B cell (primary cell): ENCODE measurements at regions not wholly inside any gene's neighbourhood (a gene's known extent, or its start where the extent isn't known, plus 50 kb on each side); places are given as distances from the start of the nearest gene placed in this dataset.

Experiments
- ATAC-seq: fragments of 200-7000 bp; cut with Tn5 transposase; one replicate; pipeline ENCODE4 v1.10.0; 2021; ENCODE audit warnings: low read depth, mild to moderate bottlenecking, moderate number of reproducible peaks, moderate library complexity
- CTCF ChIA-PET: fragments of 350-600 bp; sonication (Branson Sonifier 250); formaldehyde crosslinking; loops from one replicate; lab custom pipeline; 2021; ENCODE audit warnings: antibody characterized with exemption, inconsistent platforms; lab: Charles Lee
- POLR2A ChIA-PET: fragments of 350-600 bp; sonication (Branson Sonifier 250); formaldehyde crosslinking; loops from one replicate; lab custom pipeline; 2021; ENCODE audit warnings: antibody characterized with exemption; lab: Charles Lee
- DNase-seq: peaks from one replicate; pipeline ENCODE4 v3.0.0; 2013
- H2AFZ ChIP-seq: 2 replicates; pipeline ENCODE4 v1.6.1; 2012; ENCODE audit warnings: mild to moderate bottlenecking, low read depth, low read length; ENCODE audit not compliant: insufficient read depth, poor library complexity, severe bottlenecking
- H3K27ac ChIP-seq, 2 donors: 1 replicate in 1 of 2; 2 replicates in 1 of 2; pipeline ENCODE4 v1.5.1; 2012 to 2013; ENCODE audit warnings: low read length in 2 of 2, mild to moderate bottlenecking in 2 of 2, moderate library complexity in 1 of 2
- H3K27me3 ChIP-seq, 4 experiments: fragments of 200-600 bp in 1 of 4; sonication (generic) in 1 of 4; replicated peaks in 1 of 4; 1 replicate in 2 of 4; 2 replicates in 2 of 4; pipeline versions ENCODE4 v1.6.1 to v1.7.0; 2013 to 2016; ENCODE audit warnings: low read length in 3 of 4, mild to moderate bottlenecking in 2 of 4, mixed read lengths in 1 of 4, moderate library complexity in 1 of 4; ENCODE audit not compliant: insufficient read depth in 4 of 4, control insufficient read depth in 3 of 4; ENCODE audit errors: control extremely low read depth in 1 of 4
- H3K36me3 ChIP-seq, 2 experiments: replicated peaks in 1 of 2; 1 replicate in 1 of 2; 2 replicates in 1 of 2; pipeline versions ENCODE4 v1.6.1 to v1.7.1; 2013; ENCODE audit warnings: low read length in 1 of 2; ENCODE audit not compliant: insufficient read depth in 2 of 2, control insufficient read depth in 1 of 2; ENCODE audit errors: control extremely low read depth in 1 of 2, extremely low read depth in 1 of 2
- H3K4me1 ChIP-seq, 2 donors: fragments of 200-600 bp in 1 of 2; sonication (generic) in 1 of 2; 1 replicate in 1 of 2; 2 replicates in 1 of 2; pipeline versions ENCODE4 v1.5.1 to v1.6.1; 2013 to 2017; ENCODE audit warnings: low read length in 2 of 2; ENCODE audit not compliant: control insufficient read depth in 2 of 2, insufficient read depth in 2 of 2
- H3K4me2 ChIP-seq: replicated peaks from 2 replicates; pipeline ENCODE3; 2012; ENCODE audit warnings: mild to moderate bottlenecking, low read depth, low read length; ENCODE audit not compliant: poor library complexity, severe bottlenecking
- H3K4me3 ChIP-seq, 5 experiments: fragments of 200-600 bp in 1 of 5; sonication (generic) in 1 of 5; 1 replicate in 3 of 5; 2 replicates in 2 of 5; pipeline versions ENCODE4 v1.5.1 to v1.7.0; 2011 to 2016; ENCODE audit warnings: low read length in 4 of 5, mild to moderate bottlenecking in 4 of 5, low read depth in 2 of 5, control low read depth in 1 of 5, moderate library complexity in 1 of 5; ENCODE audit not compliant: insufficient read depth in 1 of 5; ENCODE audit errors: control extremely low read depth in 1 of 5, extremely low read depth in 1 of 5
- H3K79me2 ChIP-seq: fragments of 200-600 bp; sonication (generic); one replicate; pipeline ENCODE4 v1.6.0; 2016; ENCODE audit warnings: low read length; ENCODE audit not compliant: control insufficient read depth, insufficient read depth
- H3K9ac ChIP-seq: fragments of 200-600 bp; sonication (generic); 2 replicates; pipeline ENCODE4 v1.6.1; 2017; ENCODE audit warnings: mild to moderate bottlenecking, low read length, moderate library complexity
- H3K9me3 ChIP-seq, 3 donors: one replicate each; pipeline versions ENCODE4 v1.6.1 to v1.7.1; 2013; ENCODE audit warnings: low read length in 2 of 3; ENCODE audit not compliant: control insufficient read depth in 2 of 3, insufficient read depth in 1 of 3; ENCODE audit errors: control extremely low read depth in 1 of 3
- H4K20me1 ChIP-seq: 2 replicates; pipeline ENCODE4 v1.6.0; 2012; ENCODE audit warnings: mild to moderate bottlenecking, low read length; ENCODE audit not compliant: insufficient read depth, control insufficient read depth, poor library complexity, severe bottlenecking
- H3K27ac Mint-ChIP-seq: one replicate; pipeline ENCODE4 v1.8.0; 2021; ENCODE audit warnings: mixed read lengths
- H3K27me3 Mint-ChIP-seq: one replicate; pipeline ENCODE4 v1.8.0; 2021; ENCODE audit warnings: mixed read lengths
- H3K4me1 Mint-ChIP-seq: one replicate; pipeline ENCODE4 v1.8.0; 2021; ENCODE audit warnings: mixed read lengths
- H3K4me3 Mint-ChIP-seq: one replicate; pipeline ENCODE4 v1.8.0; 2021; ENCODE audit warnings: mixed read lengths
- H3K9me3 Mint-ChIP-seq: one replicate; pipeline ENCODE4 v1.8.0; 2022; ENCODE audit warnings: mixed read lengths; ENCODE audit not compliant: insufficient read depth
- EZH2 ChIP-seq: IDR thresholded peaks from 2 replicates; pipeline ENCODE4 v1.6.1; 2012; ENCODE audit warnings: borderline replicate concordance, low read depth, mild to moderate bottlenecking, moderate library complexity, low read length; ENCODE audit not compliant: insufficient read depth, poor library complexity, severe bottlenecking
- WGBS: methylation state at CpG from one replicate; pipeline ENCODE4 v1.1.5; 2013; ENCODE audit warnings: missing lambda C conversion rate; ENCODE audit not compliant: insufficient coverage; 5-methylcytosine and 5-hydroxymethylcytosine counted together
- intact Hi-C: fragments of 100-400 bp; cut with micrococcal nuclease; formaldehyde crosslinking; loops from one replicate; pipeline ENCODE4 v1.10.0; 2022
- TF ChIP-seq, protein P1 (sequence below): fragments of 200-600 bp; IDR thresholded peaks from one replicate; pipeline ENCODE4 v1.8.0; 2022; ENCODE audit warnings: antibody characterized with exemption, mild to moderate bottlenecking

DNA sequence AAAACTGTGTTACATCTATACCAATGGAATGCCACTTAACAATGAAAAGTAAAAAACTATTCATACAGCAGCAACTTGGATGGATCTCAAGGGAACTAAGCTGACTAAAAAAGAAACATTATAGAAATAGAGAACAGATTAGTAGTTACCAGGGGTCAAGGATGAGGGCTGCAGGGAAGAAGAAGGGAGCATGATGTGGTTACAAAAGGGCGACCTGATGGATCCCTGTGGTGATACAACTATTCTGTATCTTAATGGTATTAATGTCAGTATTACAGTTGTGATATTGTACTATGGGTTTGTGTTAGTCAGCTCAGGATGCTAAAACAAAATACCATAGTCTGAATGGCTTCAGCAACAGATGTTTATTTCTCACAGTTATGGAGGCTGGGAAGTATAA lies 190.7 kb downstream of the ZNF674 start:
- Histone ChIP-seq H3K79me2 (no peaks in the 10 kb centered on the region), H3K9ac (no peak overlapping the region), H3K4me1 (no peaks in the 10 kb centered on the region), H3K36me3 (no peaks in the 10 kb centered on the region), H4K20me1 (no peaks in the 10 kb centered on the region), H3K4me3 (no peak overlapping the region), H3K9me3 (no peaks in the 10 kb centered on the region), H2AFZ (no peak overlapping the region), H3K27ac (no peak overlapping the region), H3K4me2 (no peak overlapping the region), H3K27me3 (no peaks in the 10 kb centered on the region)
- no peak for DNase-seq
- no CpG with 5 or more reads among the region's 1 CpG for WGBS
- Mint-ChIP-seq H3K4me3 (no peak overlapping the region), H3K4me1 (no peaks in the 10 kb centered on the region), H3K9me3 (no peaks in the 10 kb centered on the region), H3K27ac (no peak overlapping the region), H3K27me3 (no peaks in the 10 kb centered on the region)
- no peak for ATAC-seq
- TF ChIP-seq, protein P1, sequence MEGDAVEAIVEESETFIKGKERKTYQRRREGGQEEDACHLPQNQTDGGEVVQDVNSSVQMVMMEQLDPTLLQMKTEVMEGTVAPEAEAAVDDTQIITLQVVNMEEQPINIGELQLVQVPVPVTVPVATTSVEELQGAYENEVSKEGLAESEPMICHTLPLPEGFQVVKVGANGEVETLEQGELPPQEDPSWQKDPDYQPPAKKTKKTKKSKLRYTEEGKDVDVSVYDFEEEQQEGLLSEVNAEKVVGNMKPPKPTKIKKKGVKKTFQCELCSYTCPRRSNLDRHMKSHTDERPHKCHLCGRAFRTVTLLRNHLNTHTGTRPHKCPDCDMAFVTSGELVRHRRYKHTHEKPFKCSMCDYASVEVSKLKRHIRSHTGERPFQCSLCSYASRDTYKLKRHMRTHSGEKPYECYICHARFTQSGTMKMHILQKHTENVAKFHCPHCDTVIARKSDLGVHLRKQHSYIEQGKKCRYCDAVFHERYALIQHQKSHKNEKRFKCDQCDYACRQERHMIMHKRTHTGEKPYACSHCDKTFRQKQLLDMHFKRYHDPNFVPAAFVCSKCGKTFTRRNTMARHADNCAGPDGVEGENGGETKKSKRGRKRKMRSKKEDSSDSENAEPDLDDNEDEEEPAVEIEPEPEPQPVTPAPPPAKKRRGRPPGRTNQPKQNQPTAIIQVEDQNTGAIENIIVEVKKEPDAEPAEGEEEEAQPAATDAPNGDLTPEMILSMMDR, result no peak
- TF ChIP-seq EZH2, result no peak
- ChIA-PET POLR2A (no interaction called here), CTCF (no interaction called here)
- intact Hi-C loops, result no loop called here

DNA sequence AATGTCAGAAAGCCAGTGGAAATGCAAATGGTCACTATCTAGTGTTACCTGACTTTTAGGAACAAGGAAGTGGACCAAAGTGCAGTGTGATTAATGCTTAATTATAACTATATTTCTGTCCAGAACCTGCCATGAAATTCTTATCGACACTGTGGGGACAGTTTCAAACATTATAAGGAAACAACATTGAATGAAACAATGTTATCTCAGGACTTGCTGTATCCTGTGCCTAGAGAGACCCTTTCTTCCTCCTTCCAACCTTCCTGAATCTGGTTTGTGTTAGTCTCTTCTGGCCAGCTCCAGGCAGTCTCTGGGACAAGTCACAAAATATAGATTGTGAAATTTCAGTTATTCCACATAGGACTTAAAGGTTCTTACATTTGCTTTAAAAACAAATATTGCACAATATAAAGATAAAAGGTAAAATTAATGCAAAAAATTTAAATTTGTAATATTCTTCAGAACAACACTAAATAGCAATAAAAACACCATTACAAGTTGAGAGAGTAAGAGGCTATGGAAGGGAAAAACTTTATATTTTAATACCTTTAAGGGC lies 203.4 kb downstream of the ZNF674 start:
- no peak for DNase-seq
- Histone ChIP-seq H2AFZ (no peak overlapping the region), H3K27me3 (no peaks in the 10 kb centered on the region), H3K4me1 (no peaks in the 10 kb centered on the region), H3K4me3 (no peak overlapping the region), H3K9me3 (no peaks in the 10 kb centered on the region), H4K20me1 (no peaks in the 10 kb centered on the region), H3K79me2 (no peaks in the 10 kb centered on the region), H3K27ac (no peak overlapping the region), H3K4me2 (no peak overlapping the region), H3K36me3 (no peaks in the 10 kb centered on the region), H3K9ac (no peak overlapping the region)
- Mint-ChIP-seq H3K27ac (no peak overlapping the region), H3K27me3 (peaks cover 8% of the 10 kb centered on the region), H3K4me3 (no peak overlapping the region), H3K4me1 (no peaks in the 10 kb centered on the region), H3K9me3 (no peaks in the 10 kb centered on the region)
- CTCF ChIA-PET, result no interaction called here
- TF ChIP-seq, protein P1, result no peak
- no peak for TF ChIP-seq EZH2
- POLR2A ChIA-PET, result no interaction called here
- no peak for ATAC-seq
- no CpG with 5 or more reads among the region's 1 CpG for WGBS
- intact Hi-C loops, result no loop called here
